Fibroblast of villous mesenchyme (primary cell): ENCODE measurements at regions not wholly inside any gene's neighbourhood (a gene's known extent, or its start where the extent isn't known, plus 50 kb on each side); places are given as distances from the start of the nearest gene placed in this dataset.

Experiments used
- DNase-seq: peaks from one replicate; pipeline ENCODE4 v3.0.0-alpha.2; 2010; ENCODE audit warnings: low read depth
- H3K4me3 ChIP-seq: 2 replicates; pipeline ENCODE4 v1.5.1; 2011; ENCODE audit warnings: low read depth, mild to moderate bottlenecking, low read length
- CTCF ChIP-seq: IDR thresholded peaks from 2 replicates; pipeline ENCODE4 v1.5.1; 2012; ENCODE audit warnings: low read depth, mild to moderate bottlenecking, low read length; ENCODE audit not compliant: insufficient read depth

GRCh38 chr18:66724664-66725356 is 120.9 kb upstream of the CDH19 start:
- no peak overlapping the region for H3K4me3 ChIP-seq
- no peak for TF ChIP-seq CTCF
- DNase-seq: no peak

DNA sequence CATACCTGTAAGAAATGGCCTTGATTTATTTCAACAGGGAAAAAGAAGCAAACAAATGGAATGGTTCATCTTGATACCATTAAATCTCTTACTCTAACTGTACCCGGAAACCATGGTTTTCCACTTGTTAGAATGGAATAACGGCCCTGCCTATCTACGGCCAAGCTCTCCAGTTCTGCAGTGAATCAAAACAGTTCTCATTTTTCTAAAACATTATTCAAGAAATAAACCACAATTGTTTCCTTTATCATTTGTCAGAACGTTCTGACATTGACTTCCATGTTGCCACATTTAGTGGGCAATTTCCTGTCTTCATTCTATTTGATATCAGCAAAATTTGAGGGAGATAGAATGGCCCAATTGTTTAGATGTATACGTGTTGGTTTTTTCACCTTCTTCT is 118.8 kb upstream of the CDH19 start:
- no peak for DNase-seq
- H3K4me3 ChIP-seq: no peak overlapping the region
- TF ChIP-seq CTCF: no peak

- no peak for TF ChIP-seq CTCF
- H3K4me3 ChIP-seq: no peak overlapping the region
- no peak for DNase-seq
Observed at GRCh38 chr18:66708646-66709045, 104.8 kb upstream of the CDH19 start.

- no peak for TF ChIP-seq CTCF
- no peak for DNase-seq
- no peak overlapping the region for H3K4me3 ChIP-seq
Observed at GRCh38 chr18:66707473-66707872, 103.6 kb upstream of the CDH19 start.

DNA sequence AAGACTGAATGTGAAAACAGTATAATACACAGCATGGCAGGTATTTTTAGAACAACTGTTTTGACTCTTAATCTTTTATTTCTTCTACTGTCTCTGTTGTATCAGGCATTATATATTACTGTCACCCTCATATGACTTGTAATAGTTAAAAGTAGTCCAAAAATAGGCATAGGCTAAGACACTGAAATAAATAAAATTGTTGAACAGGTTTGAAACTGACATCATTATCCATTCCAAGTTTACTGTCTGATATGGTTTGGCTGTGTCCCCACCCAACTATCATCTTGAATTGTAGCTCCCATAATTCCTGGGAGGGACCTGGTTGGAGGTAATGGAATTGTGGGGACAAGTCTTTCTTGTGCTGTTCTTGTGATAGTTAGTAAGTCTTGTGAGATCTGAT is 91.4 kb upstream of the CDH19 start:
- TF ChIP-seq CTCF: no peak
- H3K4me3 ChIP-seq: no peak overlapping the region
- DNase-seq: no peak

DNA sequence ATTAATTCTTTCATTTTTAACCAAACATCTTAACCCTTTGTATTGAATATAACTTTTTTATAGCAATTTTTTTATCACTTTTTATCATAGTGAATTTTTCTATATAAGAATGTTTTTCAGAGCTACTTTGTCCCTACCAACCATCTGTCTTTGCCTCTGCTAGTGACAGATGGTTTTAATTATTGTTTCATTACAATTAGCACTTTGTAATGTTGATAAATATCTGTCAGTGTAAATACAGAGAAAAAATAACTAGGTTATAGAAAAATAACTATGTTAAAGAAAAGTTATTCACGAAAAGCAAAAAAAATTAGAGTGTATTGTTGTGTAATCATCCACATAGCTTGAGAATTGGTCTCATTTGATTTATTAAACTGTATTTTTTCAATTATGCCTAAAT is 91.0 kb upstream of the CDH19 start:
- no peak for TF ChIP-seq CTCF
- H3K4me3 ChIP-seq: no peak overlapping the region
- no peak for DNase-seq

DNA sequence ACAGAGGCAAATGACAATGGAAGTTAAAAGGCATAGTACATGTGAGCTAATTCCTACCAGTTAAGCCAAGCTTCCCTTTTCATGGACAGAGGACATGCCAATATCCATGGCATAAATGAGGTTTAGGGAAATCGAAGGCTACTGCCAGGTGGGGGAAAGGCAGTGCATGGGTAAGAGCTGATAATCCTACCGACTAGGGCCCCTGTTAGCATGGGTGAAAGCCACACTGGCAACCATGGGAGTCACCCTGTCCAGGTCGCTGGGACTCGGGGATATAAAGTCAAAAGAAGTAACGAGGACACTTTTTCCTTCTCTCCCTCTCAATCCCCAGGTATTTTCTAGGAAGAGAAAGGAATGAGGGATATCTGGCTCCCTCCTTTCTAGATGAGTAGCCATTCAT is 83.7 kb upstream of the CDH19 start:
- DNase-seq: no peak
- no peak overlapping the region for H3K4me3 ChIP-seq
- no peak for TF ChIP-seq CTCF
